A549 (cell line): ENCODE measurements at regions not wholly inside any gene's neighbourhood (a gene's known extent, or its start where the extent isn't known, plus 50 kb on each side); places are given as distances from the start of the nearest gene placed in this dataset.

Source experiments
- CHD2 ChIP-seq: fragments of 150-350 bp; IDR thresholded peaks from 2 replicates; pipeline ENCODE4 v1.6.1; 2014; ENCODE audit warnings: low read length; ENCODE audit not compliant: partially characterized antibody
- CTCF ChIP-seq: fragments of >200 bp; sonication (Bioruptor Twin); formaldehyde crosslinking; IDR thresholded peaks from 3 replicates; pipeline ENCODE4 v1.5.1; 2016
- EP300 ChIP-seq, 2 experiments: fragments of >200 bp; sonication (Bioruptor Twin); formaldehyde crosslinking; IDR thresholded peaks; 2 replicates in 1 of 2; 3 replicates in 1 of 2; pipeline ENCODE4 v1.6.1; 2016 to 2017
- JUNB ChIP-seq: fragments of >200 bp; sonication (Bioruptor Twin); formaldehyde crosslinking; IDR thresholded peaks from 2 replicates; pipeline ENCODE4 v1.6.1; 2016
- POLR2A ChIP-seq: IDR thresholded peaks from 2 replicates; pipeline ENCODE4 v1.6.1; 2012; ENCODE audit warnings: mild to moderate bottlenecking, low read length
- POLR2AphosphoS2 ChIP-seq: conservative IDR thresholded peaks from 2 replicates; pipeline ENCODE4 v1.6.1; 2012; ENCODE audit warnings: low read length, improper control_type of control experiment, inconsistent platforms
- SMC3 ChIP-seq: fragments of >200 bp; sonication (Bioruptor Twin); formaldehyde crosslinking; IDR thresholded peaks from 3 replicates; pipeline ENCODE4 v1.6.1; 2018; ENCODE audit warnings: inconsistent platforms

GRCh38 chr7:113015034-113015645 lies 71.5 kb downstream of the GPR85 start:
- no peak for TF ChIP-seq POLR2A
- TF ChIP-seq CHD2, result no peak
- TF ChIP-seq CTCF, result peak; percentile 49
- TF ChIP-seq EP300 (IDR thresholded peaks at IDR 0.05), result no peak
- no peak for TF ChIP-seq JUNB
- TF ChIP-seq POLR2AphosphoS2, result no peak
- TF ChIP-seq SMC3, result peak; percentile 60
